T-helper 1 cell treated with Interleukin-12 subunit alpha and Interleukin-12 subunit beta and Interleukin-4 antibody, amounts not matched to agents 30 ng/mL and 1 ng/mL, for 36 hours (primary cell): ENCODE measurements at regions not wholly inside any gene's neighbourhood (a gene's known extent, or its start where the extent isn't known, plus 50 kb on each side); places are given as distances from the start of the nearest gene placed in this dataset.
"Not testable (repeated sequence)": the region's sequence is repeated elsewhere in the genome, so short reads cannot be mapped to it uniquely, and the experiment has no call there.

Experiments used
- intact Hi-C: fragments of 100-400 bp; cut with micrococcal nuclease; formaldehyde crosslinking; loops from one replicate; pipeline ENCODE4 v1.15.1; 2024

DNA sequence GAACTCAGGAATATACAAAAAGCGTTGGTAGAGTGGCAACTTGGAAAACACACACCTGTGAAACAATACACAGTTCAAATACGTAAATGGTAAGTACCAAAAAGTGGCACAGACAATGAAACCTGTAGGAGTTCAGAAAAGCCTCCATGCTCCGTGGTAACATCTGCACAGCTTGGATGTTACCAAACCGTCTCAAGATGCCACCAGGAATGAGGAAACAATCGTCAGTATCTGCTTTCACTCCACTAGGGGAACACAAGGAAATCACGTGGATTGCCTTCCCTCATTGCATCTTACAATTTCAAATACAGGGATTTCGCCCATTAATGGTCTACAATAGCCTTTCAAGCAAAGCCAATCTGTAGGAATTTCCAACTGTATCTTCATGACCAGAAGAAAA, 224.6 kb upstream of the LRRC61 start:
- intact Hi-C loops: not testable (repeated sequence)

DNA sequence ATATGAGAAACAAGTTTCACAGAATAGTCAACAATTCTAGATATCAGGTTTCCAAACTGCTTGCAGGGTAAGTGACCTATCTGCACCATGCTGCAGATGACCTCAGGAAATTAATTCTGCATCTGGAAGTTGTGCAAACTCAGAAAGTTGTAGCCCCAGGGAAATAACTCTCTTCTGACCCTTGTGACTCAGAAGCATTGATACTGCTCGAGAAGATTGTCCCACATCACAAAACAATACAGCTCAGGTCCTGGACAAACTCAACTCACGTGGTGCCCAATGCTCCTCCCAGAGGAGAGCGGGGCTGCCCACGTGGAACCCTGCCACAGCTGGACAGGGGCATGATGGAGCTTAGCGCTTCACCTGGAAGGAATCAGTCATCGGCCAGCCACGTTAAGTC, 221.9 kb upstream of the LRRC61 start:
- intact Hi-C loops: not testable (repeated sequence)

DNA sequence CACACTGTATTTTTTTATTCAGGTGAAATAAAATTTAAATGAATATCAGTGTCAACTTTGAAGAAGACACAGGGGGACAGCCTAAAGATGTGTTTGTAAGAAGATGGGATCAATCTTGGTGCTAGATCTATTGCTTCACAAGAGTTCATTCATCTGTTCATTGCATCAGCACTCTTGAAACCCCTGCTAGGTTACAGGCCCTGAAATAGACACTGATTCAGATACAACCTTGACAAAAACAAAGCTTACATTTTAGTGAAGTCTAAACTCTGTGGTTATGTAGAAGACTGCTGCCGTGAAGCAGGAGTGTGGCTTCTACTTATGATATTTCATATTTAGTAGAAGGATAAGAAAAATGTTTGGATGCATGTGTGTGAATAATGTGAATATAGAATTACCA, 215.9 kb upstream of the LRRC61 start:
- intact Hi-C loops: not testable (repeated sequence)

DNA sequence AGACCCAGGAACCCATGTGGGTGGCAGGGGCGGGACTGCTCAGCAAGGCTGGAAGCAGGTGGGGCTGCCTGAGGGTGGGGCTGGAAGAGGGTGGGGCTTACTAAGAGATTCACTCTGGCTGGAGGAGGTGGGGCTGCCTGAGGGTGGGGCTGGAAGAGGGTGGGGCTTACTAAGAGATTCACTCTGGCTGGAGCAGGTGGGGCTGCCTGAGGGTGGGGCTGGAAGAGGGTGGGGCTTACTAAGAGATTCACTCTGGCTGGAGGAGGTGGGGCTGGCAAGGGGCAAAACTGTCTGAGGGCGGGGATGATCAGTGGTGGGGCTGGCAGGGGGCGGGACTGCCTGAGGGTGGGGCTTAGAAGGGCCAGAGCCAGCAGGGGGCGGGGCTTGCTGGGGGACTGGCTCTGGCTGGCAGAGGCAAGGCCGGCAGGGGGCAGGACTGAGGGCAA, 212.8 kb upstream of the LRRC61 start:
- intact Hi-C loops: not testable (repeated sequence)

DNA sequence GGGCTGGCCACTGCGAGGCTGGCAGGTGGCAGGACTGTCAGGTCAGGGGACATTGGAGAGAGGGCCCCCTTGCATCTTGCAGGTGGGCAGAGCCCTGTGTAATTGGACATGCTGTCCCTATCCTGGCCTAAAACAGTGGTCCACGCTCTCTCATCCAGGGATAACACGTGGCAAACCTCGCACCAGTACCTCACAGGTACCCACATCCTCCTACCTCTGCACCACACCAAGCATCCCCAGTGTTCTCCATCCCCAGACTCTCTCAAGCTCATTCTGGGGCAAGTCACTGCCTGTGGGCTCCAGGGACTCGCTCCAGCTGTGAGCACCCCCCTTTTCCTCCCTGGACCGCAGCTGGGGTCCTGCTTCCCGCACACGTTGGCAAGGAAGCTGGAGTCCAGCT, 212.3 kb upstream of the LRRC61 start:
- intact Hi-C loops: not testable (repeated sequence)

DNA sequence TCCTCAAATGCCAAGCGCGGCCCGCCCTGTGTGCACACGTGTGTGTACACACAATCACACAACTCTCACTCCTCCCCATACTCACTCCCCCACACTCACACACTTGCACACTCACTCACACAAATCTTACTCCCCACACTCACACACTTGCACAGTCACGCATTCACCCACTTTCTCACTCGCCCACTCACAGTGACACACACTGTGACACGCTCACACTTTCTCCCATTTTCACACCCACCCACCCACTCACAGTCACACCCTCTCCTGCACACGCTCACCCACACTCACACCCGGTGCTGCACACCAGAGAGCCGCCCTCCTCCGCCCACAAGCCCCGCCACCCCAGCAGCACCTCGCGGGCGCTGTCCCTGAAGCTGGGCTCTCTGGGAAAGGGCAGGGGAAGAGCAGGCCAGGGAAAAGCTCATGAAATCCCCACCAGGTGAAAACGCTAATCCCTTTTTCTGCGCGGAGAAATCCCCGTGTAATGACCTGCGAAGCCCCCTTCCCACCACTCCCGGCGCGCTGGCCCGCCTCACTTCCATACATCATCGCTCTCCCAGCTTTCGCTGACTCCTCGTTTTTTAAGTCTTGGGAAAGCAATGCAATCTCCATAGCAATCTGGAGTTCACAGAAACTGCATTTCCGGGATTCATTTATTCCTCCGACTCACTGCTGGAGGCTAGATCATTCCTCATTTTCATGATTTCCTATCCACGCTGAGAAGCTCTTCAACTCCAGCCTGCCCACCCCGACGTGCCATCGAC, 211.6 kb upstream of the LRRC61 start:
- intact Hi-C loops: not testable (repeated sequence)

DNA sequence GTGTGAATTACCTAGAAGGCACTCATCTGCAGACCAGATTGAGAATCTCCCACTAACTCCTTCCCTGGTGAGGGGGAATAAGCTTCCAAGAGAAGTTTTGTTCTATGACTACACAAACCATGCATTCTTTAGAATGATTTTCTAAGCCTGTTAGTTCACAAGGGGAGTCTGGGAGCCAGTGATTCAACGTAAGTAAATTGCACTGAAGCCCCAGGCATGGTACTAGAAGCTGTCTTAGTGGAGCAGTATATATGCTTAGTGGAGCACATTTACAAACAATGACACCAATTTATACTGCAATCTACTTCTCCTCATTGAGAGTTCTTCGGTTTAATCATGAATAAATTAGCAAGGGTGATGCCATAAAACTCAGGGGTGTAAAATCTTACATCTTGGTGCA, 209.9 kb upstream of the LRRC61 start:
- intact Hi-C loops: not testable (repeated sequence)

DNA sequence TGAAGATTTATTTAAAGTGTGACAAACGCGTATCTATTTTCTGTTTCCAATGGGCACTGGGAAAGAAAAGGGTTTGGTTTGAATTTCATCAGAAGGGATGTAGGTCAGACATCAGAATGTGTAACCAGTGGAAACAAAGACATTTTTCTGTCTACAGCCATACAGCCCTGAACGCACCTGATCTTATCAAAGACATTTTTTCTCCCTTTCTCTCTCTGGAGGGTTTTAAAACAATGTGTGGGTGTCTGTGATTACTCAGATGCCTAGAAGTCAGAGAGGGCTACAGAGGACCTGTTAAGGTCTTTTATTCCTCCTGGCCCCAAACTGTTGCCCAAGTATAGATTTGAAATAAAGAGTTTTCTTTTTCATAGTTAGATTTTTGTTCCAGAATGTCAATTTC, 208.6 kb upstream of the LRRC61 start:
- intact Hi-C loops: not testable (repeated sequence)

DNA sequence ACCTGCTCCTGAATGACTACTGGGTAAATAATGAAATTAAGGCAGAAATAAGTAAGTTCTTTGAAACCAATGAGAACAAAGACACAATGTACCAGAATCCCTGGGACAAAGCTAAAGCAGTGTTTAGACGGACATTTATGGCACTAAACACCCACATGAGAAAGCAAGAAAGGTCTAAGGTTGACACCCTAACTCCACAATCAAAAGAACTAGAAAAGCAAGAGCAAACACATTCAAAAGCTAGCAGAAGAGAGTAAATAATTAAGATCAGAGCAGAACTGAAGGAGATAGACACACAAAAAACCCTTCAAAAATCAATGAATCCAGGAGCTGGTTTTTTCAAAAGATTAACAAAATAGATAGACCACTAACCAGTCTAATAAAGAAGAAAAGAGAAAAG, 203.2 kb upstream of the LRRC61 start:
- intact Hi-C loops: not testable (repeated sequence)

DNA sequence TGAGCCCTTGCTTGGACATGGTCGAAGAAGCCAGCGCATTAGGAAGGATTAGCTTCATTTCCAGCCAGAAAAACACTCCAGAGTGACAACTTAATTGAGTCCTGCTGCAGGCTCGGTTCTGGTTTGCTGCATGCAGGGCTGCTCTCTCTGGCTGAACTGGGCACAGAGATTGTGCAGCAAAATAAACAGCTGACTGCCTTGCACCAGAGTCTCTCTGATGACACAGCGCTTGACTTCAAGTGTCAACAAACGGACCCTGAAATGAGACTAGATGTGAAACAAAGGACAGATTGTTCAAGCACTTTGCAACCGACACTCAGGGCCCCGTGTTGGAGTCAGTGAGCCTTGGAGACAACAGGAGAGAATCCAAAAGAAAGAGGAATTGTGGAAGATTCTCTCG, 197.3 kb upstream of the LRRC61 start:
- intact Hi-C loops: not testable (repeated sequence)

DNA sequence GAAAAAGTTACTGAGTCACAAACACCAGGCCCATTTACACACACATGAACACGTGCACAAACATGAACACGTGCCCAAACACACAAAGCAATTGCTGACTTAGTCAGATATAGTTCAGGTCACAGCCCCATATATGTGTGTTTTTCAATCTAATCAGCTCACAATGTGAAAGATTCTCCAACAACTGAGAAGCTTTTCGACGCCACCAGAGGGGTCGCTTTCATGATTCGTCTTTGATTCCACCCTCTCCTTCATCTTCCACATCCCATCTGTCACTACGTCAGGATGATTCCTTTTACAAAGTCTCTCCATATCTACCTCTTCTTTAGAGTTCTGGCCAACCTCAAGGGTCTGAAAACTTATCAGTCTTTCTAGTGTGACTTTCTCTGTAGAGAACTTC, 188.7 kb upstream of the LRRC61 start:
- intact Hi-C loops: not testable (repeated sequence)

DNA sequence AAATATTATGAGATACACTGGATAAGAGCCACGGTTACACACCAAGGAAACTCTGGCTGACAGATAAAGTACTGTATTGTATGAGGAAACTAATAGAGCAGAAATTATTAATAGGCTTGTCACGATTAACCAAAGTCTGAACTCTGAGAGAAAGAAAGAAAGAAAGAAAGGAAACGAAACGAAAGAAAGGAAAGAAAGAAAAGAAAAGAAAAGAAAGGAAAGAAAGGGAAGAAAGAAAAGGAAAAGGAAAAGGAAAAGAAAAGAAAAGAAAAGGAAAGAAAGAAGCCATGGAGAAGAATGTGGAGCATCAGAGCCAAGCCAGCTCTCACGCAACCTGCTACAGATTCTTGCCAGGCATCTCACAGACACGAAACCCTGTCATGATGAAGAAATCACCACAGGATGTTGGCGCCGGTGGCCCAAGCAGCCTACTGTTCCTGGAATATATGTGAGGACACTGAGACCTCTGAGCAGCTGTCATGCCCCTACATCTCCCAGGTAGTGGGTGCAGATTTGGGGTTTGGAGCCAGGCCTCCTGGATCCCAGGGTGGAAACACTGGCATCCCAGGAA, 187.4 kb upstream of the LRRC61 start:
- intact Hi-C loops: not testable (repeated sequence)

DNA sequence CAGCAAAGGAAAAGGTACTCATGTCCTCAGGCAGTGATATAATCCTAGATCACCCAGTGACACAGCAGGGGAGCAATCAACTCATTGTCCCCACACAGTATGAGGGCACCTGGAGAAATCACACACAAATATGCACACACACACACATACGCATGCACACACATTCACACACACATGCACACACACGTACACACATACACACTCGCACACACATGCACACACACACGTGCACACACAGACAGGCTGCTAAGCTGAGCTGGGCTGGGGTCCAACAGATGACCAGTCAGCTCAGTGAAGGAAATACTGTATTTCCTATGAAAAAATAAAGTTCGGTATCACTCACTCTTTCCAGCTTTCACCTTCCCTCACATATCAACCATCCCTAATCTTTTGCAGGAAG, 183.3 kb upstream of the LRRC61 start:
- intact Hi-C loops: not testable (repeated sequence)

DNA sequence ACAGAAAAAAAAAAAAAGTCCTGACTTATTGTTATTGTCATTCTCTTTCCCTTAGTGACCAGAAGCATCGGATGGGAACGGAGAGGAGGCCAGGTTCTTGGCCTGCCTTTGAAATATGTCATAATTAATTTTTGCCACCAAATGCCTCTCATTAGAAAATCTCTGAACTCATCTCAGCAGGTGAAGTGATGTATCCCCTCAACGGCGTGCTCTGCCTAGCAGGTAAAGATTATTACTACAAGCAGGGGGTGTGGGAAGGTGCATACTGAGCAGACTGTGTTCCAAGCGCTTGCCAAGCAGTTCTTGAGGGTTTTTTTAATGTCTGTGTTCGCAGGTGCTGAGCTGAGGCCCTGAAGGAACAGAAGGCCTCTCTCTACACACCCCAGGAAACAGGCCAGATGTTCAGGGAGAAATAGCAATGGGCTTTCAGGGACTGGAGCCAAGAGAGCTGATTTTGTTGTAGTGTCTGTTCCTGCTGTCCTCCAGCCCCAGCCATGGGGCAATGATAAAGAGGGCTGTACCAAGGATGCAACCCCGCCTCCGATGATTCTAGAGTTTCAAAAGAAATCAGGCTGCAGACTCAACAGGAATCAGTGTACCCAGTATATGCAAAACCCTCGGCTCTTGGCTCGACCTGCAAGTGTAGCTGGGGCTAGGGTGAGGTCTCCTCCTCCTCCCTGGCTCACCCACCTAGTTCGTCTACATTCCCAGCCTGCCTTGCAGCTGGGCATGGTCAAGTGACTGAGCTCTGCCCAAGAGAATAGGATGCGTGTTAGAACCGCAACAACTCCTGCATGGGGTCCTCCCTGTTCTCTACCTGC, 181.4 kb upstream of the LRRC61 start:
- intact Hi-C loops: not testable (repeated sequence)

DNA sequence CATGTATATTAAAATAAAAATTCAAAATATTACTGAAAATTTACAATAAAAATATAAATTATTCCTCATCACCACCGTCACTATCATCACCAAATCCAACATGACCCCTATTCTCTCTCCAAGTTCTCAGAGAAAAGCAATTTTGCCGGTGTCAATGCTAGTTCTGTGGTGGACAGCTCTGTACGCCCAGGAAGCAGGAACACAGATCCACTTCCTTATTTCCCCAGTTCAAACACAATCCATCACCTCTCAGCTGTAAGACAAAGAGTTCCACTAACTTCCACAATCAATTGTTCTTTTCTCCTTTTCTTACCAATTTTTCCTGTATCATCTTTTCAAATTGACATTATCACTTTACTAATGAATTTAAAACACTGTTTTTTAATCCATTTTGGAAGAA, 177.0 kb upstream of the LRRC61 start:
- intact Hi-C loops: not testable (repeated sequence)

DNA sequence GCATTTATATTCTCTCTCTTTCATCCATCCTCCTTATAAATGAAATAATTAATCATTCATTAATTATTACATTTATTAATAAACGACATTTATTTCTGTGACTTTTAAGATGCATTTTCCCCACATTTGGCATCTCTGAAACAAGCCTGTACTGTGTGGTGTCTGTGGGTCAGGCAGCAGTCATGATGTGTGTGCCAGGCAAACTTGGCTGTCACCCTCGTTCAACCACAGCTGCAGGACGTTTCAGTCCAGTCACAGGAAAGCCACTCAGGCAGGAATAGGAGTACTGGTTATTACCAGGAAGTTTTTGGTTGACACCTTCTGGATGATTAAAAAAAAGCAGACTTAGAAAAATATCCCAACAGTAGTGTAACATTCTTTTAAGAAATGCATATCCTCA, 175.6 kb upstream of the LRRC61 start:
- intact Hi-C loops: not testable (repeated sequence)

DNA sequence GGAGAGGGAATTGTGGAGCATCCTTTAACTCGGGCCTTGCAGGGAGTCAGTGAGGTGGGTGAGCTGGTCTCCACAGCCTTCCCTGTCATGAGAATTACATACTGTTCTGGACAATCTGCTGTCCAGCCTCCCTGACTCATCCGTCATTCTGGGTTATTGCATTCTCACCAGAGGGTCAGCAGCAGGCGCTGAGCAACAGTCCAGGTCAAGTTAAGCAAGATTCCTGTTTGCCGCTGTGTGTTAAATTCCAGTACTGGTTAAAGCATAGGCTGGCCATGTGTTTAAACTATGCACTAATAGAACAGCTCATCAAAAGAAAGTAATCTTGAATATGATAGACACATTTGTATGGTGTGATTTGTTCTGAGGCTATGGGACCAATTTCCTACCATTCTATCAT, 167.1 kb upstream of the LRRC61 start:
- intact Hi-C loops: not testable (repeated sequence)

DNA sequence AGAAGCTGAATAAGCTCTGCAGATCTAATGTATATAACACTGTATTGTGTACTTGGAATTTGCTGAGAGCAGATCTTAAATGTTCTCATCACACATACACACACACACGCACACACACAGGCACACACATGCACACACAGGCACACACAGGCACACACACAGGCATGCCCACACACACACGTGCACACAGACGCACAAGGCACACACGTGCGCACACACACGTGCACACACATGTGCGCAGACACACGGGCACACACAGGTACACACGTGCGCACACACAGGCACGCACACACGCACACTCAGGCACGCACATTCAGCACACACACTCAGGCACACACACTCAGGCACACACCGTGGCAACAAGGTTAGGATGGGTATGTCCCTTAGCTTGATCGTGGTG, 164.5 kb upstream of the LRRC61 start:
- intact Hi-C loops: not testable (repeated sequence)

DNA sequence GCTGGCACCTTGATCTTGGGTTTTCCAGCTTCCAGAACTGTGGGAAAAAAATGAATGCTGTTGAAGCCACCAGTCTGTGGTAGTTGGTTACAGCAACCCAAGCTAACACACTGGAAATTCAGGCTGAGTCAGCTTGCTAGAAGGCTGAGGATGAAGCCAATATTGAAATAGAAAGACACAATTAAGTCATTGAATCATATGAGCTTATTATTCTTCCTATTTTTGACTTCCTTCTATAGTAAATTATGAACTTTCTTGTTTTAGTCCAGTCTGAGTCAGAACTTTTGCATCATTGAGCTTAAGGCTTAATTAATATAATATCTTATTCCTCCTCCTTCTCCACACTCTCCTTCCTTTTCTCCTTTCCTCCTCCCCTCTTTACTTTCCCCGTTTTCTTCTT, 153.6 kb upstream of the LRRC61 start:
- intact Hi-C loops: not testable (repeated sequence)

DNA sequence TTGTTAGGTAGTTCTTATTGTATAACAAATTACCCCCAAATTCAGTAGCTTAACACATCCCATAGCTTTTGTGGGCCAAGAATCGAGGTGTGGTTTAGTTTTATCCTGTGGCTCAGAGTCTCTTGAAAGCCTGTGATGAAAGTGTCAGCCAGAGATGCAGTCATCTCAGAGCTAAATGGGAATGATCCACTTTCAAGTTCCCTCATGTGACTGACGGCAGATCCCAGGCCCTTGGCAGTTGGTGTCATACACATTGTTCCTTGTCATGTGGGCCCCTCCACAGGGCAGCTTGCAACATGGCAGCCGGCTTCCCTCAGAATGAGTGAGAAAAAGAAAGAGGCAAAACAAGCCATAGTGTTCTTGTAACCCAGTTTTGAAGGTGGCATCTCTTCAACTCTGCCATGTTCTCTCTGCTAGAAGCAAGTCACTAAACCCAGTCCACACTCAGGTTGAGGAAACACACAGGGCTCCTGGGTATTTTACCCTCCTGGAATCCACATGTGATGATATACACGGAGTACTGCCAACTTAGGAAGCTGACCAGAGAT, 153.1 kb upstream of the LRRC61 start:
- intact Hi-C loops: not testable (repeated sequence)

DNA sequence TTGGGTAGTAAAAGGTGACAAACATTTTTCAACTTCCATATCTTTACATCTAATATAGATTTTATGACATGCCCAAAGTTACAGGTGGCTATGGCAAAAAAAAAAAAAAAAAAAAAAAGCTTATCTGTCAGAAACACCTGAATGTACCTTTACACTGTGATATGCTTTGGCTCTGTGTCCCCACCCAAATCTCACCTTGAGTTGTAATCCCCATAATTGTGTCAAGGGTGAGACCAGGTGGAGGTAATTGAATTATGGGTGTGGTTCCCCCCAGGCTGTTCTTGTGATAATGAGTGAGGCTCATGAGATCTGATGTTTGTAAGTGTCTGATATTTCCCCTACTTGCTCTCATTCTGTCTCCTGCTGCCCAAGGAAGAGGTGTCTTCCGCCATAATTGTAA, 139.6 kb upstream of the LRRC61 start:
- intact Hi-C loops: not testable (repeated sequence)

DNA sequence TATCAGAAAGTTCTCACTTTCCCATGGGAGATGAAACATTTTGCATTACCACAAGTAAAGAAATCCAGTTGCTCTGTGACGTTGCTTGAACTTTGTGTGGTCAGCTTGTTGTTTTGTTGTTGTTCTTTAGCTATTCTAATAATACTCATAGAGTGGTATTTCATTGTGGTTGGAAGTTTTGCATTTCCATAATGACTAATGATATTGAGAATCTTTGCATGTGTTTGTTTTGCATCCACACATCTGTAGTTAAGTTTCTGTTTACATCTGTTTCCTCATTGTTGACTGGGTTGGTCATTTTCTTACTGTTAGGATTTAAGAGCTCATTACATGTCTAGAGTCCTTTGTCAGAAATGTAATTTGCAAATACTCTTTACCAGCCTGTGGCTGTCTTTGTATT, 133.2 kb upstream of the LRRC61 start:
- intact Hi-C loops: not testable (repeated sequence)
